Trophoblast cell (in vitro differentiated cells and primary cell): ENCODE measurements at regions not wholly inside any gene's neighbourhood (a gene's known extent, or its start where the extent isn't known, plus 50 kb on each side); places are given as distances from the start of the nearest gene placed in this dataset.

Source experiments
- DNase-seq, 2 donors: peaks; one replicate each; pipeline ENCODE4 v3.0.0-alpha.2; 2016
- H2AFZ ChIP-seq: 2 replicates; pipeline ENCODE4 v1.6.1; 2013; ENCODE audit warnings: low read length, moderate library complexity, mild to moderate bottlenecking; ENCODE audit not compliant: insufficient read depth, poor library complexity
- H2AK5ac ChIP-seq: 2 replicates; pipeline ENCODE4 v1.6.1; 2013; ENCODE audit warnings: mild to moderate bottlenecking, low read length
- H2BK120ac ChIP-seq: 2 replicates; pipeline ENCODE4 v1.6.1; 2013; ENCODE audit warnings: low read length, mild to moderate bottlenecking, moderate library complexity; ENCODE audit not compliant: insufficient read depth, poor library complexity
- H2BK12ac ChIP-seq: 2 replicates; pipeline ENCODE4 v1.6.1; 2013; ENCODE audit warnings: mild to moderate bottlenecking, low read length, moderate library complexity
- H2BK5ac ChIP-seq: 2 replicates; pipeline ENCODE4 v1.6.1; 2013; ENCODE audit warnings: low read length, low read depth, moderate library complexity, mild to moderate bottlenecking; ENCODE audit not compliant: poor library complexity
- H3K14ac ChIP-seq: 2 replicates; pipeline ENCODE4 v1.6.1; 2013; ENCODE audit warnings: mild to moderate bottlenecking, low read length
- H3K18ac ChIP-seq: 2 replicates; pipeline ENCODE4 v1.6.1; 2013; ENCODE audit warnings: mild to moderate bottlenecking, low read length
- H3K23ac ChIP-seq: 2 replicates; pipeline ENCODE4 v1.6.1; 2013; ENCODE audit warnings: low read length
- H3K27ac ChIP-seq: 2 replicates; pipeline ENCODE4 v1.5.1; 2013; ENCODE audit warnings: low read depth, mild to moderate bottlenecking, inconsistent platforms, low read length, moderate library complexity
- H3K27me3 ChIP-seq: 2 replicates; pipeline ENCODE4 v1.6.1; 2013; ENCODE audit warnings: inconsistent platforms, mild to moderate bottlenecking, low read length, moderate library complexity; ENCODE audit not compliant: insufficient read depth
- H3K36me3 ChIP-seq, 2 experiments: 1 replicate in 1 of 2; 2 replicates in 1 of 2; pipeline ENCODE4 v1.6.1; 2013; ENCODE audit warnings: low read length in 2 of 2, mild to moderate bottlenecking in 2 of 2, moderate library complexity in 1 of 2; ENCODE audit not compliant: insufficient read depth in 2 of 2, control insufficient read depth in 1 of 2
- H3K4ac ChIP-seq: 2 replicates; pipeline ENCODE4 v1.6.1; 2013; ENCODE audit warnings: low read depth, mild to moderate bottlenecking, low read length, moderate library complexity
- H3K4me1 ChIP-seq, 2 experiments: 1 replicate in 1 of 2; 2 replicates in 1 of 2; pipeline ENCODE4 v1.6.1; 2013; ENCODE audit warnings: low read length in 2 of 2, mild to moderate bottlenecking in 2 of 2, moderate library complexity in 1 of 2; ENCODE audit not compliant: insufficient read depth in 2 of 2, control insufficient read depth in 1 of 2
- H3K4me2 ChIP-seq: 2 replicates; pipeline ENCODE4 v1.6.1; 2013; ENCODE audit warnings: inconsistent platforms, mild to moderate bottlenecking, low read length, moderate library complexity
- H3K4me3 ChIP-seq: 2 replicates; pipeline ENCODE4 v1.5.1; 2013; ENCODE audit warnings: mild to moderate bottlenecking, low read depth, low read length, inconsistent platforms
- H3K79me1 ChIP-seq: one replicate; pipeline ENCODE4 v1.6.1; 2013; ENCODE audit warnings: low read length
- H3K79me2 ChIP-seq: 2 replicates; pipeline ENCODE4 v1.6.1; 2013; ENCODE audit warnings: low read length, mild to moderate bottlenecking; ENCODE audit not compliant: control insufficient read depth, insufficient read depth, poor library complexity
- H3K9ac ChIP-seq: 2 replicates; pipeline ENCODE4 v1.6.1; 2013; ENCODE audit warnings: mild to moderate bottlenecking, low read length
- H3K9me3 ChIP-seq: 2 replicates; pipeline ENCODE4 v1.6.1; 2013; ENCODE audit warnings: low read depth, mild to moderate bottlenecking, control low read depth, inconsistent platforms, low read length; ENCODE audit not compliant: insufficient read depth
- H4K12ac ChIP-seq: 2 replicates; pipeline ENCODE4 v1.6.1; 2013; ENCODE audit warnings: low read depth, mild to moderate bottlenecking, low read length, moderate library complexity
- H4K8ac ChIP-seq: 2 replicates; pipeline ENCODE4 v1.6.1; 2013; ENCODE audit warnings: low read depth, mild to moderate bottlenecking, low read length, moderate library complexity
- H4K91ac ChIP-seq: one replicate; pipeline ENCODE4 v1.6.1; 2013; ENCODE audit warnings: low read depth, mild to moderate bottlenecking, low read length, moderate library complexity
- WGBS: extraction: QIAGEN DNeasy Blood & Tissue Kit; methylation state at CpG from one replicate; pipeline ENCODE4 v1.1.7; 2013; ENCODE audit warnings: missing lambda C conversion rate; ENCODE audit not compliant: insufficient read length, insufficient coverage; ENCODE audit errors: extremely low coverage; 5-methylcytosine and 5-hydroxymethylcytosine counted together

DNA sequence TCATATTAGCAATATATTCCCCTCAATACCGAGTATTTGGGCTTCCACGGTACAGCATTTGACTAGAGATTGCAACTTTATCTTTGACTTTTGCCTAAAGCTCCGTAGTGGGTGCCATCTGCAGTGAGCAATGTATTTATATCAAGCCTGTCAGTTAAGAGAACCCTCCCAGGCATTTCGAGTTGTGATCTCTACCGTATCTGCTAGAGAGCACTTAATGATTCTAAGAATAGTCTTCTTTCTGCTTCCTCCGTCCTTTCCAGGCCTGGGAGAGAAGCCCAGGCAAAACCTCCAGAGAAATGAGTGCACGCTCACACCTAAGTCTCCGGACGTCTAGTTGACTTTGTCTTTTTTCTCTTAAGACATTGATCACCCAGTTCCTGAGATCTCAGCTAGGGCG lies 210.6 kb downstream of the KLF6 start:
- Histone ChIP-seq H2BK120ac (no peak overlapping the region), H3K9me3 (peaks cover 2% of the 10 kb centered on the region), H4K91ac (no peak overlapping the region), H4K8ac (no peak overlapping the region), H3K27ac (no peak overlapping the region), H2AK5ac (no peak overlapping the region), H3K79me2 (no peaks in the 10 kb centered on the region), H3K14ac (no peak overlapping the region), H2BK12ac (no peak overlapping the region), H2AFZ (no peak overlapping the region), H3K79me1 (peaks cover 5% of the 10 kb centered on the region), H3K4ac (no peak overlapping the region), H3K36me3 (no peaks in the 10 kb centered on the region), H3K4me1 (peaks cover 3% of the 10 kb centered on the region in 2 experiments), H3K4me2 (no peak overlapping the region), H4K12ac (no peak overlapping the region), H3K9ac (no peak overlapping the region), H3K4me3 (no peak overlapping the region), H2BK5ac (no peak overlapping the region), H3K18ac (no peak overlapping the region), H3K27me3 (no peaks in the 10 kb centered on the region), H3K23ac (no peak overlapping the region)
- WGBS = no CpG with 5 or more reads among the region's 10 CpGs
- DNase-seq = no peak

DNA sequence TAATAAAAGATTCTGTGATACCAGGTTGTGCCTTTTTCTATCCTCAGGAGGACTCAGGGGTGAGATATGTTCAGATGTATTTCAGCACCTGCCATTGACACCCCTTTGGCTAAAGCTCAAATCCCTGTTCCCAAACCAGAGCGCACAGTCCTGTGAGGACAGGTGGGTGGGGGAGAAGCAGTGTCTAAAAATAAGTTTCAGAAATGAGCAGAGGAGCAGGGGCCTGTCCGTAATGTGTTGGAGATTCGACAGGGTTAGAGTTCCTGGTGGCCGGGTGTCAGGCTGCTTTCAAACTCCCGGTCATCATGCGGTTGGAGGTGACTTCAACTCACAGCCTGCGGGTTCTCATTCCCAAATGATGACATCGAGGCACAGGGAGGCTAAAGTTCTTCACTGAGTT lies 211.5 kb downstream of the KLF6 start:
- no peak overlapping the region for H2BK120ac ChIP-seq
- no peak overlapping the region for H4K91ac ChIP-seq
- H3K36me3 ChIP-seq = no peaks in the 10 kb centered on the region
- no peak overlapping the region for H3K9ac ChIP-seq
- H3K14ac ChIP-seq = no peak overlapping the region
- H2AFZ ChIP-seq = no peak overlapping the region
- no peak overlapping the region for H4K8ac ChIP-seq
- H3K27me3 ChIP-seq = no peaks in the 10 kb centered on the region
- no peak overlapping the region for H4K12ac ChIP-seq
- no peak overlapping the region for H3K18ac ChIP-seq
- H2AK5ac ChIP-seq = no peak overlapping the region
- no peak overlapping the region for H2BK12ac ChIP-seq
- H3K79me1 ChIP-seq = peaks cover 5% of the 10 kb centered on the region
- peak; percentile 28 to 68 for DNase-seq
- no CpG with 5 or more reads among the region's 8 CpGs for WGBS
- no peak overlapping the region for H3K4me3 ChIP-seq
- no peak overlapping the region for H3K4me2 ChIP-seq
- H2BK5ac ChIP-seq = no peak overlapping the region
- H3K4ac ChIP-seq = no peak overlapping the region
- no peaks in the 10 kb centered on the region for H3K79me2 ChIP-seq
- H3K23ac ChIP-seq = no peak overlapping the region
- peaks cover 3% of the 10 kb centered on the region in 2 experiments for H3K4me1 ChIP-seq
- no peak overlapping the region for H3K27ac ChIP-seq
- H3K9me3 ChIP-seq = peaks cover 2% of the 10 kb centered on the region

DNA sequence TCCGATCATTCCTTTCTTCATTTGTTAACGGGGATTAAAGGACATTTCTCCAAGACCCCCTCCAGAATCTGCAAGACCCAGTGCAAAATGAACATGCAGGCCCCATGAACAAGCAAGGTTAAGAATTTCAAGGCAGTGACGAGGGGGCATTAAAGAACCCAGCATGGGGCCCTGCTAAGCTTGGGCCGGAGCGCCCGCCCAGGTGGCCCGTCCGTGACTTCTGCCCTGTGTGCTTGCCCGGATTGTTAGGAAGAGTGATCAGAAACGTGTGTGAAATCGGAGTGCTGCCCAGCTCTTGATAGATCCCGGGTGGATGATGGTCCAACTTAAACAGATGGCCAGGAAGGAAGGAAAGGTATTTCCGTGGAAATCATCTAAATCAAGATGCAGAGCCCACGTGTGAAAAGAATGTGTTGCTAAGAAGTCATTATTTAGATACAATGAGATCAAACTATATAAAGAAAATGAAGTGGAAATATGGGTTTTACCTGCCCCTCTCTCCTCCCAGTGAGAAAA lies 213.6 kb downstream of the KLF6 start:
- Histone ChIP-seq H2BK12ac (no peak overlapping the region), H2BK120ac (no peak overlapping the region), H3K79me2 (no peaks in the 10 kb centered on the region), H4K91ac (no peak overlapping the region), H3K4me3 (no peak overlapping the region), H3K4me2 (no peak overlapping the region), H3K4ac (no peak overlapping the region), H4K12ac (no peak overlapping the region), H3K18ac (no peak overlapping the region), H3K27me3 (no peaks in the 10 kb centered on the region), H3K36me3 (no peaks in the 10 kb centered on the region), H2BK5ac (no peak overlapping the region), H3K9me3 (peaks cover 4% of the 10 kb centered on the region), H4K8ac (no peak overlapping the region), H3K79me1 (peaks cover 2% of the 10 kb centered on the region), H2AK5ac (no peak overlapping the region), H3K27ac (no peak overlapping the region), H3K23ac (no peak overlapping the region), H3K4me1 (peaks cover 3% of the 10 kb centered on the region in 2 experiments), H2AFZ (no peak overlapping the region), H3K14ac (no peak overlapping the region), H3K9ac (no peak overlapping the region)
- WGBS = no CpG with 5 or more reads among the region's 14 CpGs
- no peak for DNase-seq

DNA sequence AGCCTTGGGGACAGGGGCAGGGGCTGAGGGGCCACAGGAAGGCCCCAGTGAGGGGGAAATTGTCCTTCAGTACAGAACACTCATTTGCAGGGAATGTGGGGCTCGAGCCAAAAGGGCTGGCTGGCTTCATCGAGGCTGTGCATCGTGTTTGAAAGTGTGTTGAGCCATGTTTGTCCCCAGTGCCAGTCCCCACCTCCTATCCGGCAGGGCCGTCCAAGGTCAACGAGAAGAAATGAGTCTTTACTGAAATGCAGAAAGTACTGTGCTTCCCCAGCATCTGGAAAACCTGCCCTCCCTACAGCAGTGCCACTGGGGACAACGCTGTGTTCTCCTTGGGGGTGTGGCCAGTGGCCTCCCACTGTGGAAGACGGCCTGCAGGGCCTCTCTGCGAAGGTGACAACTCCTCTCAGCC lies 214.1 kb downstream of the KLF6 start:
- Histone ChIP-seq H3K14ac (no peak overlapping the region), H2AFZ (no peak overlapping the region), H3K4ac (no peak overlapping the region), H3K27ac (no peak overlapping the region), H3K4me3 (no peak overlapping the region), H3K18ac (no peak overlapping the region), H3K9me3 (peaks cover 5% of the 10 kb centered on the region), H3K9ac (no peak overlapping the region), H3K23ac (no peak overlapping the region), H3K79me1 (peaks cover 2% of the 10 kb centered on the region), H3K4me2 (no peak overlapping the region), H3K4me1 (peaks cover 3% of the 10 kb centered on the region in 2 experiments), H4K12ac (no peak overlapping the region), H3K27me3 (no peaks in the 10 kb centered on the region), H2AK5ac (no peak overlapping the region), H2BK12ac (peak overlapping the region; percentile 40), H2BK120ac (no peak overlapping the region), H2BK5ac (no peak overlapping the region), H4K8ac (no peak overlapping the region), H3K36me3 (no peaks in the 10 kb centered on the region), H3K79me2 (no peaks in the 10 kb centered on the region), H4K91ac (no peak overlapping the region)
- DNase-seq = no peak
- WGBS = no CpG with 5 or more reads among the region's 9 CpGs
